Amygdala (tissue), 56 donors: ENCODE measurements at regions not wholly inside any gene's neighbourhood (a gene's known extent, or its start where the extent isn't known, plus 50 kb on each side); places are given as distances from the start of the nearest gene placed in this dataset.

Source experiments
- DNase-seq, 56 donors: peaks; one replicate each; lab custom pipeline; 2025; lab: John Stamatoyannopoulos, UW

- no peak for DNase-seq
Observed at GRCh38 chr13:33940898-33941297, 122.9 kb downstream of the RFC3 start.

- DNase-seq = no peak
Observed at GRCh38 chr13:33945477-33945876, 127.5 kb downstream of the RFC3 start.

GRCh38 chr13:33953203-33953602 lies 135.3 kb downstream of the RFC3 start:
- no peak for DNase-seq

GRCh38 chr13:33953781-33954180 lies 135.8 kb downstream of the RFC3 start:
- DNase-seq = no peak

- no peak for DNase-seq
Observed at GRCh38 chr13:33956346-33956745, 138.4 kb downstream of the RFC3 start.

- no peak for DNase-seq
Observed at GRCh38 chr13:33957497-33957905, 139.6 kb downstream of the RFC3 start.

GRCh38 chr13:33958964-33959363 lies 141.0 kb downstream of the RFC3 start:
- no peak for DNase-seq

GRCh38 chr13:33963134-33963533 lies 145.2 kb downstream of the RFC3 start:
- no peak for DNase-seq

- no peak for DNase-seq
Observed at GRCh38 chr13:33963895-33964294, 145.9 kb downstream of the RFC3 start.

- DNase-seq = no peak
Observed at GRCh38 chr13:33968520-33969507, 150.9 kb downstream of the RFC3 start.

GRCh38 chr13:33970746-33971561 lies 153.0 kb downstream of the RFC3 start:
- no peak for DNase-seq

- DNase-seq = no peak
Observed at GRCh38 chr13:33971562-33971819, 153.5 kb downstream of the RFC3 start.

GRCh38 chr13:33973194-33973593 lies 155.2 kb downstream of the RFC3 start:
- DNase-seq = no peak

- DNase-seq = no peak
Observed at GRCh38 chr13:33976965-33977364, 159.0 kb downstream of the RFC3 start.

- no peak for DNase-seq
Observed at GRCh38 chr13:33978653-33979052, 160.7 kb downstream of the RFC3 start.

- DNase-seq = no peak
Observed at GRCh38 chr13:33992881-33993336, 175.0 kb downstream of the RFC3 start.

- DNase-seq = no peak
Observed at GRCh38 chr13:33994198-33994597, 176.2 kb downstream of the RFC3 start.

GRCh38 chr13:33994826-33995502 lies 177.0 kb downstream of the RFC3 start:
- DNase-seq = no peak

GRCh38 chr13:33996636-33997035 lies 178.7 kb downstream of the RFC3 start:
- no peak for DNase-seq

- no peak for DNase-seq
Observed at GRCh38 chr13:33997574-33997973, 179.6 kb downstream of the RFC3 start.
